Sciatic nerve (tissue), 2 donors: ENCODE measurements at regions not wholly inside any gene's neighbourhood (a gene's known extent, or its start where the extent isn't known, plus 50 kb on each side); places are given as distances from the start of the nearest gene placed in this dataset.
"Not testable (repeated sequence)": the region's sequence is repeated elsewhere in the genome, so short reads cannot be mapped to it uniquely, and the experiment has no call there.

Source experiments
- ATAC-seq: fragments of 200-7000 bp; cut with Tn5 transposase; one replicate; pipeline ENCODE4 v1.9.1; 2020; ENCODE audit warnings: mild to moderate bottlenecking, moderate library complexity
- DNase-seq: peaks from one replicate; pipeline ENCODE4 v3.0.0-alpha.2; 2020; ENCODE audit warnings: low spot score
- intact Hi-C: fragments of 100-400 bp; cut with DNase I; formaldehyde crosslinking; loops from one replicate; pipeline ENCODE4 v1.14.2; 2022
- donor health status: DM: no; HTN: no; CAD: no.
- donor health status: DM: no; HTN: no; CAD: no.

DNA sequence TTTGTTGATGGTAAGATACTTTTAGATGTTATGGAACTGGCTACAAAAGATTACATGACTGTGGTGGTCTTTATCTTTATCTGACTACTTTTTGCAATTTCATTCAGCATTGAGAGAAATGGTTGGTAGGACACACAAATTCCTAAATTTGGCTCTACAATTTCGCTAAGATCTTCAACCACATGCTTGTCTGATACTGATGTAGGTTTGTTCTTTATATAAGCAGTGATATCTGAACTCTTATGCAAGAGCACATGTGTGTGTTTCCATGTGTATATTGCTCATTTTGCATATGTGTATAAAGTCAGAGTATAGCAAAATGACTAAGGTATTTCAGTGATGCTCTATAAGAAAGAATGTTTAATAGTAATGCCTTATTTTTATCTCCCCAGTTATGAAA is 501.5 kb downstream of the ARL4A start:
- no peak for ATAC-seq
- intact Hi-C loops, result no loop called here
- DNase-seq, result no peak

DNA sequence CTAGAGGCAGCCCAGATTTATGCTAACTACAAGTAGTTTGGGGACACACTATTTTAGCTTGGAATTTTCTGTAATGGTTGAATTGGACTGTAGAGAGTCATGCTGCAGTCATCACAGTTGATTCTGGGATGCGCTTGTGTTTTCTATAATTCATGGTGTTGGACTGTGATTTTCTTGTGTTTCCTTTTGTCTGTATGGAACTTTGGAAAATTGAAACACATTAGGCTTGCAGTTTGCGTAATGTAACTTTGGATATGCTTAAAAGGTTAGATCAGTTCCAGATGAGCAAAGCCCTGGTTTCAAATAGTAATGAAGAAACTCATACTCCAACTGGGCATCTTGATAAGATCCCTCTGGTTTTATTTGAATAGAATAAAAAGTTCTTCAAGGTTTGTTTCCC is 502.2 kb downstream of the ARL4A start:
- ATAC-seq, result peak; percentile 52
- intact Hi-C loops, result no loop called here
- no peak for DNase-seq

DNA sequence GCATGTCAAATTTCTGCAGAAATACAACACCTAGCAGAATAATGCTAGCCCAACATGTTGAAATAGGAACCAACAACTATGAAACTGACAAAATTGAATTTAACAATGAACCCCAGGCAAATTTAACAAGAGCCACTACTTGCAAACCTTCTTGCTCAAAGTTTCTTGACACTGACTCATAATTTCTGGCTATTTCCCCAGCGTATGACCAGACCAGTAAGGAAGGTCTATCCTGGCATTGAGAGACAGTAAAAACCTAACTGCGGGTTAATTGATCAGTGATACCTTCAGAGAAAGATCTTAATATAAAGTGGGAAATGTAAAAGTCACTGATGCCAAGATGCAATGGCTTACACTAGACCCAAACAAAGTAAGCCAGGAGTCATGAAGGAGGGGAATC is 510.1 kb downstream of the ARL4A start:
- ATAC-seq (no peak), DNase-seq (no peak)
- intact Hi-C loops, result no loop called here

DNA sequence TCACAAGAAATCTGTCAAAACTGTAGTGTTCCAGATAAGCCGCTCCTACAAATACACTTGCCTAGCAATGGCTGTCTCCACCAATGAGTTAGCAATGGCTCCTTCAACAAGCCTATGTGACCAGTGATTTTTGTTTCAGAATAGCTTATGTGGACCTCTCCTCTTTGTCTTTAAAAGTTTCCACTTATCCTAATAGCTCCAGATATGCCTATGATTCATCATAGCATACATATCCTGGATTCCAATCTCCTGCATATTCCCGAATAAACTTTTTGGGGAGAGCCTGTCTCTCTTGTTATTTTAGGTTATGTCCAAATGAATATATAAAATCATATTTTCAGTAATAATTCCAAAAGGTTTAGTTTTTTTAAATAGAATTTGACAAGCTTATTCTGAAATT is 510.6 kb downstream of the ARL4A start:
- intact Hi-C loops, result no loop called here
- ATAC-seq (no peak), DNase-seq (no peak)

DNA sequence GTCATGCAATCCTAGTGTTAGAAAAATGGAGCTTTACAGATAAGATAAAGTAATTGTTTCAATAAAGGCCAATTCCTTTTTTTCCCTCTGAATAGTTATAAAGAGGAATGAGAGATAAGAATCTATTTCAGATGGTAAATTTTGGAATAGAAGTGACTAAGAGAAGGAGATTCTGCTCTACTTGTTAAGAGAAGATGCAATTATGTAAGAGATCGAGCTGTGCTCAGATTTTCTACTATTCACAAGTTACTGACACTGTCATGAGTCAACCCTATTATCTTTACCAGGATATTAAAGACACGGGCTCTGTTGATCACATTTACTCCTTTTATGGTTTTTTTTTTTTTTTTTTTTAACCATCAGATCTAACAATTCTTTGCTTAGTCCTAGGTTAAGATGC is 511.3 kb downstream of the ARL4A start:
- no peak for DNase-seq
- intact Hi-C loops, result no loop called here
- ATAC-seq, result no peak

DNA sequence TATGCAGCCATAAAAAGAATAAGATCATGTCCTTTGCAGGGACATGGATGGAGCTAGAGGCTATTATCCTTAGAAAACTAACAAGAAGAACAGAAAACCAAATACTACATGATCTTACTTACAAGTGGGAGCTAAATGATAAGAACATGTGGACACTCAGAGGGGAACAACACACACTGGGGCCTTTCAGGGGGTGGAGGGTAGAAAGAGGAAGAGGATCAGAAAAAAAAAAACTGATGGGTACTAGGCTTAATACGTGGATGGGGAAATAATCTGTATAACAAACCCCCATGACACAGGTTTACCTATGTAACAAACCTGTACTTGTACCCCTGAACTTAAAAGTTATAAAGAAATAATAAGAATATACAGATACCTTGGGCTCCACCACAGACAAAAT is 514.2 kb downstream of the ARL4A start:
- DNase-seq (no peak), ATAC-seq (no peak)
- intact Hi-C loops, result no loop called here

DNA sequence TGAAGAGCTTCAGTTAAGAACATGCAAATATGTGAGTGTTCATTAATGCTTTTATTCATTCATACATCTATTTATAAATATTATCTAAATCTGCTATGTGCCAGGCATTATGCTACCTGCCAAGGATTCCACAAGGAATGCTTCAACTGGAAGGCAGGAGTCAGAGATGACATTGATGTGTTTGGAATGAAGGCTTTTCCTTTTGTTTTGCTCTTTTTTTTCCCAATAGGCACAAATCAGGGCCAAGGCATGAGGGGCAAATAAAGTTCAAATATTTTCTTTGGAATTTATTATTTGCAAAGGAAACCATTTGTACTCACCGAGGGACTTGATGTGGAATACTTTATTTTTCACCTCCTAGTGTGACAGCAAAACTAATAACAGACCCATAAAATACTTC is 530.3 kb downstream of the ARL4A start:
- intact Hi-C loops, result no loop called here
- ATAC-seq (peak; percentile 63), DNase-seq (no peak)

DNA sequence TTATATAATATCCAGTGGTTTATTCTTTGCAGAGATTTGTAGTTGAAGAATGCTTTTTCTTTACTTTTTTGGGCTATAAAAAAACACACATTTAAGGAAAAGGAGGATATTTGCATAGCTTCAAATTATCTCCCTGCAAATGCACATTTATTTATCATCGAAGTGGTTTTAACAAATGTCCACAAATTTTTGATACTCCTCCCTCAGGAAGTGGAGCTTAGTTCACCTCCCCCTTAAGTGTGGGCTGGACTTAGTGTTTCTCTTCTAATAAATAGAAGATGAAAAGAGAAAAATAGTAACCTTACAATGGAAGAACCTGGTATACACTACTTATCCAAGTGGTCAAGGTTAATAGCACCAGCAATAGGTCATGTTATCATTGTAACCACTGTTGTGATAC is 537.6 kb downstream of the ARL4A start:
- intact Hi-C loops, result no loop called here
- DNase-seq, result no peak

DNA sequence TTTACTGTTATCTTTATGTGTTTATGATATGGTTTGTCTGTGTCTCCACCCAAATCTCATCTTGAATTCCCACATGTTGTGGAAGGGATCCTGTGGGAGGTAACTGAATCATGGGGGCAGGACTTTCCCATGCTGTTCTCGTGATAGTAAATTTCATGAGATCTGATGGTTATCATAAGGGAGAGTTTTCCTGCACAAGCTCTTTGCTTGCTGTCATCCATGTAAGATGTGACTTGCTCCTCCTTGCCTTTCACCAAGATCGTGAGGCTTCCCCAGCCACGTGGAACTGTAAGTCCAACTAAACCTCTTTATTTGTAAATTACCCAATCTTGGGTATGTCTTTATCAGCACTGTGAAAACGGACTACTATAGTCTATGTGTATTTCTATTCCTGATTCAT is 539.0 kb downstream of the ARL4A start:
- intact Hi-C loops, result no loop called here
- no peak for ATAC-seq
- DNase-seq, result no peak

More for the DNA sequence above, 537.6 kb downstream of the ARL4A start:
- no peak for ATAC-seq

DNA sequence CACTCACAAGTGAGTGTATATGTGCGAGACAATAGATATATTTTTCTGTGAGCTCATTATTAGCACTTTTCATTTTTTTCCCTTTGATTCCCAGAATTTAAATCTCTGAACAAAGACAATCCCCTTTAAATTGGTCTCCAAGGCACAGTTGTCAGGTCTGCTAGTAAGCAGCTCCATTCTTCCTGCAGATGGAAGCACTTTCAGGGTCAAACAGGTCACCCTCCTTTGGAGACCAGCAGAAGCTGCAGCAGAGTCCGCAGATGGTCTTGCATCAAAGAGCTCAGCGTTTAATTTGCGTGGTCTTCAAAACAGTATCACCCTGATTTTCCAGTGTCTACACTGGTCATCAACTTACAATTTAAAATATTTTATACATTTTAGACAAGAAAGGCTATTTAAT is 543.8 kb downstream of the ARL4A start:
- DNase-seq (no peak), ATAC-seq (peak; percentile 41)

DNA sequence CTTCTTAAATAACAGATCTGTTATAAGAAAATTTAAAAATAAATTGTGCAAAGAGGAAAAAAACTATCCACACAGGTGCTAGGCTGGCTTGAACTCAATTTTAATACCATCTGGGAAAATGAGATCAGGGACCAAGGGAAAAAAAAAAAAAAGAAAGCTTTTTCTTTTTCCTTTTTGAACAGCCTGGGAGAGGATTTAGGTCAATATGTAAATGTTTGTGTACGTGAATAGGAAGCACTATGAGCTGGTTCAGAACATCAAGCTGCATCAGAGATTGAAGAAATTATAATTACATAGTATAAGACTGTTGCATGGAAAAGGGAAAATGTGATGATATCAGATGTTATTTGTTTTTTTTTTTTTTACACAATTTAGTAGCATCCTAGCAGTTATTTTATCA is 548.0 kb downstream of the ARL4A start:
- ATAC-seq, result no peak
- no peak for DNase-seq
- intact Hi-C loops, result no loop called here

More for the DNA sequence above, 543.8 kb downstream of the ARL4A start:
- intact Hi-C loops, result no loop called here

DNA sequence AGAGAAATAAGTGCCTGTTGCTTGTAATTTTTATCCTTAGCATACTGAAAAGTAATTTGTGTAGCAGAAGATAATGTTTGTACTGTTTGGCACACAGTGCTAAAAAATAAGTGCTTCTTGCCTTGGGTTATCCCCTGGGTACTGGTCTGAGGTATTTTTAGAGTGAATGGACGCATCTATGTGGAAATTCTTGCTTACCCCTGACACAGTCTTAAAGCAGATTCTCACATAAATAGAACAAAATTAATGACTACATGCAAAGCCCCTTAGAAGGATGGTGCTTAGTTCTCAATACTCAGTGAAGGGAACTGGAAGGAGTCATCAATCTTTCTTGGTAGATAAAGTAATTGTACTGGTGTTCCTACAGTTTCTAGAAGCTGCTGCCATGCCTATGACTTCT is 548.6 kb downstream of the ARL4A start:
- DNase-seq (no peak), ATAC-seq (no peak)
- intact Hi-C loops, result no loop called here

DNA sequence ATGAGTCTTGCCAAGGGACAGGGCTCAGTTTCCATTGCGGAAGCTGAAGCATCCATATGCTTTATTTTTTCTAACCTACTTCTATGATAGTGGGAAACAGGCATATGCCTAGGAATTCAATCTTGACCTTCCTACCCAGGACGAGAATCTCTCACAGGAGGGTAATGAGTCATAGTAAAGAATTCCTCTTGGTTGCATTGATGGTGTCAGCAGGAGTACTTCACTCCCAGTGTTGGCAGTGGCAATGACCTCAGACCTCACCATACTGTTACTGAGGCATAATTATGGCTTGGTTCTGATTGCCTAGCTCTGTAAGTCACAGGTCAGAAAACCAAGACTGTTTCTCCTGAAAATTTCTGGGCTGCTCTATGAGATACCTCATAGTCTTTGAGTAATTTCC is 552.9 kb downstream of the ARL4A start:
- DNase-seq, result no peak
- ATAC-seq, result no peak
- intact Hi-C loops, result no loop called here

DNA sequence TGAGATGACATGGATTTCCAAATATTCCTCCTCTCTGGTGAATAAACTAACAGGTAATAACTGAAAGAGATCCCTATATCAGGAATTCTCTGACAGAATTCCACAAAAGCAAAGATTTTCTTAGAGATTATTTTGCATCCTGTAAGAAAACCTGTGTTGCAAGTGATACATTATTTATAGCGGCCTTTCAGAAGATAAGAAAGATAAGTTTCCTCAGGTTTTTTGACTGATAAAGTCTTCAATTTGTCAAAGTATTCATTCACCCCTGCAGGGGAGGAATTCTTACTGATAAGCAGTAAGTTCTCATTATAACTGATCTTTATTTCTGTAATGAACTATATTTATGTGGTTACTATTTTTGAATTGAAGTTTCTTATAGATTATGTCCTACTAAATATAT is 554.0 kb downstream of the ARL4A start:
- intact Hi-C loops, result no loop called here
- DNase-seq (no peak), ATAC-seq (no peak)

DNA sequence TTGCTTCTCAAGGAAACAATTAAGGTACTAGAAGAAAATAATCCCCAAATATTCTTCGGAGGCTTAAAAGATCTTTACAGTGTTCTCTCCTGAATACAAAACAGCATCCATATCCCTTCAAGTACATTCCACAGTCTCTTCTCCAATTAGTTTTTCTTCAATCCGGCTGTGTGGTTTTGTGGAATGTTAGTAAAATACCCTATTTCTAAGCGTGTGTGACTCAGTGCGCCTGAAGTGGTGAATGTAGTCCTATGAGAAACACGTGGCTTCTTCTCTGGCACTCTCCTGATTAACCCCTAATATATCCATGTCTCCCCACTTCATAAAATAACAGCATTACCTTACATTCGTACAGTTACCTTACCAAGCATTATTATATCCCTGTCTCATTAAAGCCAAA is 570.2 kb downstream of the ARL4A start:
- DNase-seq, result no peak

DNA sequence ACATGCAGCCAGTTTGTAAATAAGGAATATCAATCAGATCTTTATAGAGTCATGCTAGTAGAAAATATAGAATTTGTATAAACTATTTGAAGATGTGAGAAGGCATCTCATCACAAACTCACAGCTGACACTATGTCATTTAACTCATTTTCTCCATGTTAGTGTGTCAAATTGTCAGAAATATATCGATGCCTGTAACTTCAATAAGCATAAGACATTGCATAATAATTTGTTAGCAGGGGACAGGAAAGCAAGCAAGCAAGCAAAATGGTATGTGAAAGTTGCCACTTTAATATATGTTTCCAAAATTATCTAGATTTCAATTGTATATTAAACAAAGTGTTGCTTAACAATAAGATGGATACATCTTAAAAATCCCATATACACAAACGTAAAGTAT is 571.0 kb downstream of the ARL4A start:
- ATAC-seq (no peak), DNase-seq (no peak)
- intact Hi-C loops, result no loop called here

More for the DNA sequence above, 570.2 kb downstream of the ARL4A start:
- no peak for ATAC-seq
- intact Hi-C loops, result no loop called here

DNA sequence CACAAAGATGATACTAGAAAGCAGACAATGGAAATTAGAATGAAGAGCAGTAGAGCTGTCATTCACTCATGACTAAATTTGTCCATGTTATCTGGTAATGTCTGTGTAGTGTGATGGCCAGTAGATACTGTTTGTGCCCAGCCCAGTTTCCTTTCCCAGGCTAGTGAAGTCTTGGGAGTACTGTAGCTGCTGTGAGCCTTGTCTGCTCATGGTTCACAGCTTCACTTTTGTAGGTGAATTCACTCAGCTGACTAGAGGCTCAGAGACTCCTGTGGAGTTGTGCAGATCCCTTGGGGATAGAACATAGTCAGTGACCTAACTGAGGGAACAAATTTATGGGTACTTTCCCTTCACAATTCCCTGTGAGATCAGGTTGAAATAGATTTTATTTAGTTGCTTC is 572.5 kb downstream of the ARL4A start:
- no peak for ATAC-seq
- intact Hi-C loops, result loop anchor here (5.0 kb wide), 1 partner anchor 738 kb away; no protein-coding TSS in a partner anchor
- DNase-seq, result no peak

DNA sequence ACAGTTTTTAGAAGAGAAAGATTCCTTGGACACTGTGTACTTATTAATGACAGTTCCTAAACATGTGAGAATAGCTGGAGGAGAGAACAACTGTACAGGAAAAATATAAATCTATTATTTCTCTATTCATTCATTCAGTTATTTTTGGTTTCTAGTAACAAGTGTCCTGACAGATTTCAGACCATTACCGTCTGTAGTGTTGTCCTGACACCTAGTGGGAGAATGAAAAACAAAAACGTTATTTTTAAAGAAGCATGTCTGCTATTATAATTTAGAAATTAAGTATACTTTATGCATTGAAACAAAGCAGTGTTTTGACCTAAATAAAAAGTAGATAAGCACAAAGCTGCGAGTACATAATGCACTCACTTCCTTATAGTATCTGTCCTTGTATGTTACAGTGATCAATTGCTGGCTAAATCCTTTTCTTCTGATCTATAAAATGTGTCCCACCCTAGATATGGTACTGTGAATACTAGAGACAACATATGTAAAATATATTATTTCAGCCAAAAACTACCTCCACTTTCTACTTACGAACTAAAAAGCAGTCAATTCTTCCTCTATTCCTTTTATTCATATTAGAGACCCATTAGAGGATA is 575.6 kb downstream of the ARL4A start:
- intact Hi-C loops, result loop anchor here (5.0 kb wide), 1 partner anchor 741 kb away; no protein-coding TSS in a partner anchor
- no peak for DNase-seq
- ATAC-seq, result peak; percentile 71

DNA sequence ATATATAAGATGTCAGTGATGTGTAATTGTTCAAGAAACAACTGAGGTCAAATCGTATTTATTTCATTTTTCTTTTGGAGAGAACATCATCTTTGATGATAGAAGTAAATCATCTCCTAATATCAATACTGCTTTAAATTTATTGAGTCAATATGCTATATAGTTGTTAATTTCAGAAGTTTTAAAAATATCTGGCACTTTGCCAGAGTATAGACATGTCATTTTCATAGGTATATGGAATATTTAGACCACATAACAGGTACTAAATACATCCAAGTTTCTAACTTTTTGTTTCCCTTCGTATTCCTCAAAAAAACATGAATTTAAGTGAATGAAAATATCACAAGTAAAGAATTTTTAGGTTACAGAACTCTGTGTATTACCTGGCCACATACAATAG is 577.8 kb downstream of the ARL4A start:
- intact Hi-C loops, result no loop called here
- DNase-seq (no peak), ATAC-seq (no peak)

DNA sequence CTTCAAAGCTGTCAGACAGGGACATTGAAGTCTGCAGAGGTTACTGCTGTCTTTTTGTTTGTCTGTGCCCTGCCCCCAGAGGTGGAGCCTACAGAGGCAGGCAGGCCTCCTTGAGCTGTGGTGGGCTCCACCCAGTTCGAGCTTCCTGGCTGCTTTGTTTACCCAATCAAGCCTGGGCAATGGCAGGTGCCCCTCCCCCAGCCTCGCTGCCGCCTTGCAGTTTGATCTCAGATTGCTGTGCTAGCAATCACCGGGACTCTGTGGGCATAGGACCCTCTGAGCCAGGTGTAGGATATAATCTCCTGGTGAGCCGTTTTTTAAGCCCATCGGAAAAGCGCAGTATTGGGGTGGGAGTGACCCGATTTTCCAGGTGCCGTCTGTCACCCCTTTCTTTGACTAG is 586.8 kb downstream of the ARL4A start:
- intact Hi-C loops, DNase-seq, ATAC-seq: not testable (repeated sequence)

DNA sequence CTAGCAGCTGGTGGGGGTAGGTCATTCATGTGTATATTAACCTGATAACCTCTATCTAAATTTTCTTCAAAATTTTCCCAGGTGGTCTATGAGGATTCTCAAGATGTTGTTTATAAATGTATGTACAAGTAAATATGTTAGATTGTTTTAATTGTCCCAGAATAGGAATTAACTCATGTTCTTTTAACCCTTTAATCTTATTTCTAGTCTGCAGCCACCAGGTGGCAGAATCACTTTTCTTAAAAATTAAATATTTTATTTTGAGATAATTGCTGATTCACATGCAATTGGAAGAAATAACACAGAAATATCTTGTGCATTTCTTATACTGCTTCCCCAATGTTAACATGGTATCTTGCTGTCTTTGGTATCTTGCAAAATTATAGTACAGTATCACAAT is 589.5 kb downstream of the ARL4A start:
- DNase-seq (no peak), ATAC-seq (no peak)
- intact Hi-C loops, result no loop called here
